Activated CD8-positive, alpha-beta memory T cell treated with anti-CD3 and anti-CD28 coated beads, Interleukin-2, amount 10 ng/mL, durations not matched to agents 7 days and 5 days (primary cell): ENCODE measurements at regions not wholly inside any gene's neighbourhood (a gene's known extent, or its start where the extent isn't known, plus 50 kb on each side); places are given as distances from the start of the nearest gene placed in this dataset.
"Not testable (repeated sequence)": the region's sequence is repeated elsewhere in the genome, so short reads cannot be mapped to it uniquely, and the experiment has no call there.

Experiments
- ATAC-seq: fragments of 150-1000 bp; cut with Tn5 transposase; one replicate; pipeline ENCODE4 v1.10.0; 2021; ENCODE audit warnings: moderate library complexity
- CTCF ChIA-PET: fragments of 350-600 bp; sonication (Branson Sonifier 250); formaldehyde crosslinking; loops from one replicate; lab custom pipeline; 2021; ENCODE audit warnings: antibody characterized with exemption; lab: Charles Lee
- DNase-seq: peaks from one replicate; pipeline ENCODE4 v3.0.0-alpha.2; 2020
- H3K27ac Mint-ChIP-seq: one replicate; pipeline ENCODE4 v1.8.0; 2021; ENCODE audit warnings: mild to moderate bottlenecking, mixed read lengths
- H3K27me3 Mint-ChIP-seq: one replicate; pipeline ENCODE4 v1.8.0; 2021; ENCODE audit warnings: mixed read lengths
- H3K36me3 Mint-ChIP-seq: one replicate; pipeline ENCODE4 v1.8.0; 2021; ENCODE audit warnings: mild to moderate bottlenecking, mixed read lengths
- H3K4me1 Mint-ChIP-seq: one replicate; pipeline ENCODE4 v1.8.0; 2021; ENCODE audit warnings: mixed read lengths
- H3K4me3 Mint-ChIP-seq: one replicate; pipeline ENCODE4 v1.8.0; 2021; ENCODE audit warnings: mild to moderate bottlenecking, moderate library complexity, mixed read lengths
- H3K9me3 Mint-ChIP-seq: one replicate; pipeline ENCODE4 v1.8.0; 2022; ENCODE audit warnings: low read depth, mixed read lengths

DNA sequence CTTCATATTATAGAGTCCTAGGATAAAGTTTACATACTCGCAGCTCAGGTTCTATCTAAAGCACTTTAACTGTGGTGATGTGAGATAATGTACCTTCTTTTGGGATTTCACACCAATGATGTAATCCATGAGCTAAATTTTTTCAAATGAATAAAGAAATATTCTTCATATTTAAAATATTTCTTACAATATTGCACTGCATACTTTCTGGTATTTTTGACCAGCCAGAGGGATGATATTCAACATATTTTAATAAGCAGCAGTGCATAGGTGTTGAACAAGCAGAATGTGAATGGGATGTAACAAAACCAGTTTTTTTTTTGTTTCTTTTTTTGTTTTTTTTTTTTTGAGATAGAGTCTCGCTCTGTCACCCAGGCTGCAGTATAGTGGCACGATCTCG, 73.2 kb upstream of the TRIM24 start:
- H3K4me3 Mint-ChIP-seq = no peak overlapping the region
- ATAC-seq (no peak), DNase-seq (no peak)
- H3K4me1 Mint-ChIP-seq = no peaks in the 10 kb centered on the region
- H3K27me3 Mint-ChIP-seq = no peaks in the 10 kb centered on the region
- no peak overlapping the region for H3K27ac Mint-ChIP-seq
- H3K36me3 Mint-ChIP-seq = no peaks in the 10 kb centered on the region
- H3K9me3 Mint-ChIP-seq = no peaks in the 10 kb centered on the region
- CTCF ChIA-PET = no interaction called here

DNA sequence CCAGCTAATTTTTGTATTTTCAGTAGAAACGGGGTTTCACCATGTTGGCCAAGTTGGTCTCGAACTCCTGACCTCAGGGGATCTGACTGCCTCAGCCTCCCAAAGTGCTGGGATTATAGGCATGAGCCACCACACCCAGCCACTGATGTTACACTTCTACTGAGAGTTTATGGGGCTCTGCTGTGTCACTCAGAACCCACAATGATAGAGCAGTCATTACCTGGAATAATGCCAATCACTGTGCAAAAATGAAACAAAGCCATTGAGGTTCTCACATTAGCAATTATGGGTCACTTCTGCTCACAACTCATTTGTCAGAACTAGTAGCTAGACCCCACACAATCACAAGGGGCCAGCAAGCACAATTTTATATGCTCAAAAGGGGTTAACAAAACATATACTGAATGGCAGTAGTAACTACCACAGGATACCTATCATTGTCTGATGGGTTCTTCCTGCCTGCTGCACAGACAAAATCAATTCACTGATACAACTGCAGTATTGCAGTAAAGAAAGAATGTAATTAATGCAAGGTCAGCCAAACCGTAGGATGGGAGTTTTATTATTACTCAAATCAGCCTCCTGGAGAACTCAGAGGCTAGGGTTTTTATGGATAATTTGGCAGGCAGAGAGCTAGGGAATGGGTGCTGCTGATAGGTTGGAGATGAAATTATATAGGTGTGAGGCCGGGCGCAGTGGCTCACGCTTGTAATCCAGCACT, 72.1 kb upstream of the TRIM24 start:
- CTCF ChIA-PET = no interaction called here
- no peak for DNase-seq
- no peaks in the 10 kb centered on the region for H3K36me3 Mint-ChIP-seq
- no peak overlapping the region for H3K27ac Mint-ChIP-seq
- no peak for ATAC-seq
- no peak overlapping the region for H3K4me3 Mint-ChIP-seq
- H3K27me3 Mint-ChIP-seq = no peaks in the 10 kb centered on the region
- H3K4me1 Mint-ChIP-seq = no peaks in the 10 kb centered on the region
- no peaks in the 10 kb centered on the region for H3K9me3 Mint-ChIP-seq

DNA sequence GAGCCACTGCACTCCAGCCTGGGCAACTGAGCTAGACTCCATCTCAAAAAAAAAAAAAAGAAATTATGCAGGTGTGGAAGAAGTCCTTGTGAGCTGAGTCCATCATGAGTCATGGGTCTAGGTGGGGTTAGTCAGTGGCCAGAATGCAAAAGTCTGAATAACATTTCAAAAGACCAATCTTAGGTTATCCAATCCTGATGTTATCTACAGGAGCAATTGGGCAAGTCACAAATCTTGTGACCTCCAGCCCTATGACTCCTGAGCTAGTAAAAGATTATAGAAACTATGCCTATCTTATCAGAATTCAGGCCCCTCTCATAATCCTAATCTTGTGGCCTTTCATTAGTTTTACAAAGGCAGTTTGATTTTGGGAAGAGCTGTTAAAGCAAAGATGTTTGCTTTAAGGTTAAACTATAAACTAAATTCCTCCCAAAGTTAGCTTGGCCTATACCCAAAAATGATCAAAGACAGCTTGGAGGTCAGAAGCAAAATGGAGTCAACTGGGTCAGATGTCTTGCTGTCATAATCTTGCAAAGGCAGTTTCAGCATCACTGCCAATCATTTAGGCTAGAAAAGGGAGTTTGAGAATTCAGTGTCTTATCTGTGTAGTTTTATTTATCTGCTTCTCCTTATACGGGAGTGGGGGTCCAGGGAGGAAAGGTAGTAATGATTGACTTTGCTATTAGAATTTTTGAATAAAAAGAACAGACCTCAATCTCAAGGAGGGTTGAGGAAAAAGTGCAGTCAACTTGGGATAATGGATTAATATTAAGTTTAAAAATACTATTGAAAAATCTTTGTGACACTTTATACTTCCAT, 71.2 kb upstream of the TRIM24 start:
- no peak overlapping the region for H3K4me3 Mint-ChIP-seq

DNA sequence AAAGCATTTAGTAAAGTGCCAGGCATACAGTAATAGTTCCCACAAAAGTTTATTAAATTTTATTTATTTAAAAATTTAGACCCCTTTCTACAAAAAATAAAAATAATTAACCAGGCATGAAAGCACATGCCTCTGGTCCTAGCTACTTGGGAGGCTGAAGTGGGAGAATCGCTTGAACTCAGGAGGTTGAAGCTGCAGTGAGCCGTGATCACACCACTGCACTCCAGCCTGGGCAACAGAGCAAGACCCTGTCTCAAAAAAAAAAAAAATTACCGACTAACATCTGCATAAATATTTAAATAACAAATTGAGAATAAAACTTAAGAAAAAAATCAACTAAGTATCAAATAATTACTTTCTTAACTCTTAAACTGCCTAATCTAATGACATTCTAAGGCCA, 64.3 kb upstream of the TRIM24 start:
- DNase-seq = no peak
- Mint-ChIP-seq H3K9me3 (no peaks in the 10 kb centered on the region), H3K27ac (no peak overlapping the region), H3K4me3 (no peak overlapping the region), H3K4me1 (no peaks in the 10 kb centered on the region), H3K27me3 (no peaks in the 10 kb centered on the region), H3K36me3 (no peaks in the 10 kb centered on the region)
- CTCF ChIA-PET = no interaction called here
- ATAC-seq = no peak

More for the DNA sequence above, 71.2 kb upstream of the TRIM24 start:
- H3K36me3 Mint-ChIP-seq = no peaks in the 10 kb centered on the region
- no peak overlapping the region for H3K27ac Mint-ChIP-seq
- H3K9me3 Mint-ChIP-seq = no peaks in the 10 kb centered on the region
- ATAC-seq = no peak
- H3K4me1 Mint-ChIP-seq = no peaks in the 10 kb centered on the region
- DNase-seq = no peak
- H3K27me3 Mint-ChIP-seq = no peaks in the 10 kb centered on the region
- CTCF ChIA-PET = no interaction called here

DNA sequence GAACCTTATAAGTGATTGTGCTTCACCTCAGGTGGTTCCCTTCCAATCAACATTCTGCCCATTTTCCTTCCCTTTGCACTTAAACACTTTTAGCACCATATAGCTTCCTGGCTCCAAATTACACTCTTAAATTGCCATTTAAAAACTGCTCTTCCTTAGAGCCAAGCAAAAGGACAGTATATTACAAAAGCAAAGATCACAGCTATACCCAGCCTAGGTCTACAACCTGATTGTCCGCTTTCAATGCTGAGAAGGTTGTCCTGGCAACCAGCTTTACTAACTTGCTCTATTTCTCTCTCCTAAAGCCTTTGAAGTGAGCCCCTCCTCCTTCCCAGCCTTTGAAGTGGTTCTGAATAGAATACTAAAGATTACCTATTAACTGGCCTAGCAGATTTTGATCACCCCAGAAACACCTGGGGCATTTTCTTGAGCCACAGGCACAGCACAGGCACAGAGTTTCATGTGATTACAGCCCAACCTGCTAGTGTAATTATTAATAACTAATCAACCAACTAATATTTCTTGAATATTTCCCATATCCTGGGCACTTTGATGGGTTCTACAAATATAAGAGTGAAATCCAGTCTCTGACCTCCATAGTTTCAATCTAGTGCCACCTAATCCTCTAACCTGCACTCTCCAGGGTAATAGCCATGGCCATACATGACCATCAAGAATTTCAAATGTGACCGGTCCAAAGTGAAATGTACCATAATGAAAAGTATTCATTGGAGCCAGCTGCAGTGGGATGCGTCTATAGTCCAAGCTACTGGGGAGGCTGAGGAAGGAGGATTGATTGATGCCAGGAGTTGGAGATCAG, 63.6 kb upstream of the TRIM24 start:
- CTCF ChIA-PET = no interaction called here
- no peaks in the 10 kb centered on the region for H3K4me1 Mint-ChIP-seq
- H3K27ac Mint-ChIP-seq = no peak overlapping the region
- H3K27me3 Mint-ChIP-seq = no peaks in the 10 kb centered on the region
- DNase-seq = no peak
- no peaks in the 10 kb centered on the region for H3K36me3 Mint-ChIP-seq
- H3K9me3 Mint-ChIP-seq = no peaks in the 10 kb centered on the region
- ATAC-seq = no peak
- H3K4me3 Mint-ChIP-seq = no peak overlapping the region

DNA sequence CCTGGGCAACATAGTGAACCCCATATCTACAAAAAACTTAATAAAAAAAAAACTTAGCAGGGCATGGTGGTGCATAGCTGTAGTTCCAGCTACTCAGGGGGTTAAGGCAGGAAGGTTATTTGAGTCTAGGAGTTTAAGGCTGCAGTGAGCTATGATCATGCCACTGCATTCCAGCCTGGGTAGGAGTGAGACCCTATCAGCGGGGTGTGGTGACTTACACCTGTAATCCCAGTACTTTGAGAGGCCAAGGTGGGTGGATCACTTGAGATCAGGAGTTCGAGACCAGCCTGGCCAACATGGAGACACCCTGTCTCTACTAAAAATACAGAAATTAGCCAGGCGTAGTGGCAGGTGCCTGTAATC, 63.0 kb upstream of the TRIM24 start:
- CTCF ChIA-PET, H3K27ac Mint-ChIP-seq, H3K36me3 Mint-ChIP-seq, DNase-seq, H3K4me3 Mint-ChIP-seq, ATAC-seq, H3K9me3 Mint-ChIP-seq, H3K27me3 Mint-ChIP-seq, H3K4me1 Mint-ChIP-seq: not testable (repeated sequence)

DNA sequence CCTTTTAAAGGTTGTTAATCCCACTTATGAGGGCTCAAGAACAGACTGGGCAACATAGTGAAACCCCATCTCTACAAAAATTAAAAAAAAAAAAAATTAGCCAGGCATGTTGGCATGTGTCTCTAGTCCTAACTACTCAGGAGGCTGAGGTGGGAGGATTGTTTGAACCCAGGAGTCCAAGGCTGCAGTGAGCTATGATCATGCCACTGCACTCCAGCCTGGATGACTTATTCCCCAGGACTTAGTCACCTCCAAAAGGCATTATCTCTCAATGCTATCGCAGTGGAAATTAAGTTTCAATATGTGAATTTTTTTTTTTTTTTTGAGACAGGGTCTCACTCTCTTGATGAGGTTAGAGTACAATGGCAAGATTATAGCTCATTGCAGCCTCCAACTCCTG, 61.2 kb upstream of the TRIM24 start:
- Mint-ChIP-seq H3K27me3 (no peaks in the 10 kb centered on the region), H3K27ac (no peak overlapping the region), H3K36me3 (no peaks in the 10 kb centered on the region), H3K4me1 (no peaks in the 10 kb centered on the region), H3K9me3 (no peaks in the 10 kb centered on the region), H3K4me3 (no peak overlapping the region)
- CTCF ChIA-PET = no interaction called here
- no peak for ATAC-seq
- no peak for DNase-seq

DNA sequence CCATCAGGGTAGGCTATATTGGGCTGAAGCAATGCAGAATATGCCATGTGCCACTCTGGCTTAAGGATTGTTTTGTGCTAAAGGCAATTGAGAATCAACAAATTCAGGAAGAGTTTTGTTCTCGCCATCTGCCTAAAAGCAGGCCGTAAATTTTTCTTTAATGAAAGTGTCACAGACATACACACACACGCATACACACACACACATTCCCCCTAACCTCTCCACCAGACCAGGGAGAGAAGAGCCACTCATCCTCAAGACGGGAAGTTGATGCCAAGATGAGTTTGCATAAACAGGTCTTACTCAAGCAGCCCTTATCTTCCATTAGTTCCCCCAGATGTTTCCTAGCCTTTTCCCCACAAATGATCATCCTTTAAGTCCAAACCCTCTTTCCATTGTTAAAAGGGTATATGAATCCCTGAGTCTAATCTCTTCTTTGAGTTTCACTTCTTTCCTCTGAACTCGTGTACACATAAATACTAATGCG, 59.6 kb upstream of the TRIM24 start:
- Mint-ChIP-seq H3K27me3 (no peaks in the 10 kb centered on the region), H3K4me3 (no peak overlapping the region), H3K36me3 (no peaks in the 10 kb centered on the region), H3K4me1 (no peaks in the 10 kb centered on the region), H3K9me3 (peaks cover 3% of the 10 kb centered on the region), H3K27ac (no peak overlapping the region)
- DNase-seq = no peak
- CTCF ChIA-PET = interaction anchor here (1.1 kb wide), 1 partner anchor 9 kb away, joined by 3 read pairs; no protein-coding TSS in a partner anchor
- ATAC-seq = no peak

DNA sequence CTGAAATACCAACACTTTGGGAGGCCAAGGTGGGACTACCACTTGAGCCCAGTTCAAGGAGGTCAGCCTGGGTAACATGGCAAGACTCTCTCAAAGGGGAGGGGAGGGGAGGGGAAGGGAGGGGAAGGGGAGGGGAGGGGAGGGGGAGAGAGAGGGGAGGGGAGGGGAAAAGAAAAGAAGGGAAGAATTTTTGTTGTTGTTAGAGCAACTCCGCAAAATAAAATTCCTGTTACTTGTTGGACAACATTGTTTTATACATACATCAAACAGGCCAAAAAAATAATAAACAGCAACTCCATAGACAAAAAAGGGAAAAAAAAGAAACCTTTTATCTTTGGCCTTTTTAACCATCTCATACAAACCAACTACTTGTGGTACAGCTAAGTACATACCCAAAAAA, 57.3 kb upstream of the TRIM24 start:
- no peak overlapping the region for H3K27ac Mint-ChIP-seq
- peaks cover 2% of the 10 kb centered on the region for H3K27me3 Mint-ChIP-seq
- no peaks in the 10 kb centered on the region for H3K36me3 Mint-ChIP-seq
- peaks cover 3% of the 10 kb centered on the region for H3K9me3 Mint-ChIP-seq
- DNase-seq (no peak), ATAC-seq (no peak)
- no peak overlapping the region for H3K4me3 Mint-ChIP-seq
- CTCF ChIA-PET = no interaction called here
- H3K4me1 Mint-ChIP-seq = no peaks in the 10 kb centered on the region

DNA sequence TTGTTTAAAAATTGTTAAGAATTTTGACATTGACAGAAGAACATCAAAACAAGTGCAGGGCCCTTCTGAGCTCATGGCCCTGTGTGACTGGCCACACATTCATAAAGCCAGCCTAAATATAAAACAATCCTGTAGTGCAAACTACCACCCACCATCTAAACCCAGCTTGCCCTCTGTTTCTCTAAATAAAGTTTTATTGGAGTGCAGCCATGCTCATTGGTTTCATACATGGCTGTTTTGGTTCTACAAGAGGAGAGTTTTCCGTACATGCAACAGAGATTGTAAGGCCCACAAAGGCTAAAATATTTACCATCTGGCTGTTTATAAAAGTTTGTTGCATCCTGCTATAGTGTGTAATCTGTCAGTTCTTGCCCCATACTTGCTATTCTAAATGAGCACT, 54.6 kb upstream of the TRIM24 start:
- CTCF ChIA-PET = no interaction called here
- DNase-seq (no peak), ATAC-seq (no peak)
- Mint-ChIP-seq H3K27ac (no peak overlapping the region), H3K36me3 (no peaks in the 10 kb centered on the region), H3K9me3 (peaks cover 3% of the 10 kb centered on the region), H3K4me1 (no peaks in the 10 kb centered on the region), H3K4me3 (no peak overlapping the region), H3K27me3 (peaks cover 3% of the 10 kb centered on the region)

DNA sequence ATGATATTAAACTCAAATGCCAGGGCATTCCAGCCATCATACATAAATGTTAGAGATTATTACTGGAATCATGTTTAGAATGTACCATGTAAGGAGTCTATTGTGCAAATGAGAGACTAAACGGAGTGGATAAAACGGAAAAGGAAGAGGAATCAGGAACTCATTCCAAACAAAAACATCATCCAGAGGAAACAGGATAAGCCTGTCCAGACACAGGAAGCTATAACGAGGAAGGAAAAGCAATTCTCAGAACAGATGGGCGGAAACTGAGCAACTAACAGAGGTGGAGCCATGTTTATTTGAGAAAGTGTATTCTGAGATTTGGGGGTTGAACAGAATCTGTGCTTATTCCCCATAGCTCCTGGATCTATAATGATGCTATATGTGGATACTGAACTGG, 52.3 kb upstream of the TRIM24 start:
- DNase-seq (no peak), ATAC-seq (no peak)
- peaks cover 3% of the 10 kb centered on the region for H3K9me3 Mint-ChIP-seq
- no peaks in the 10 kb centered on the region for H3K36me3 Mint-ChIP-seq
- CTCF ChIA-PET = no interaction called here
- no peaks in the 10 kb centered on the region for H3K4me1 Mint-ChIP-seq
- H3K27me3 Mint-ChIP-seq = peaks cover 3% of the 10 kb centered on the region
- H3K4me3 Mint-ChIP-seq = no peak overlapping the region
- H3K27ac Mint-ChIP-seq = no peak overlapping the region
